GM12801 (cell line): ENCODE measurements at regions not wholly inside any gene's neighbourhood (a gene's known extent, or its start where the extent isn't known, plus 50 kb on each side); places are given as distances from the start of the nearest gene placed in this dataset.

Experiments used
- TF ChIP-seq, protein P1 (sequence below): IDR thresholded peaks from one replicate; pipeline ENCODE4 v1.5.1; 2011; ENCODE audit warnings: control low read depth; ENCODE audit not compliant: insufficient read length; ENCODE audit errors: extremely low read depth

DNA sequence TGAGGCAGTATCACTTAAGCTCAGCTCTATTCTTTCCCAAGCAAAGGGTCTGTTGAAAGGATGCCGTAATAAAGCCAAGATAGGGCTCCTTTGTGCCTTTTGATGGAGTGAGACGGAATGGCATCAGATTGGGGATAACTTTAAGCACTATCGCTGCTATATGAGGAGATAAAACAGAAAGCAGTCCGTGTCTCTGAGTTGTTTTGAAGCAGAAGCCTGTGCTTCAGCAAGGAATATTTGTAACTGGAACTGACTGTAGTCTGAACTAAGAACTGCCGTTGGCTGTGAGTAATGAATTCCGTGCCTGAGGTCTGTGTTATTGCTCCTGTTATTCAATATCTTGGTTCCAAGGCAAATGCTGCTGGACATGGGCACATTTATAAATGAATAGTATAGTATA, 297.4 kb downstream of the ANKRD50 start:
- TF ChIP-seq, protein P1, sequence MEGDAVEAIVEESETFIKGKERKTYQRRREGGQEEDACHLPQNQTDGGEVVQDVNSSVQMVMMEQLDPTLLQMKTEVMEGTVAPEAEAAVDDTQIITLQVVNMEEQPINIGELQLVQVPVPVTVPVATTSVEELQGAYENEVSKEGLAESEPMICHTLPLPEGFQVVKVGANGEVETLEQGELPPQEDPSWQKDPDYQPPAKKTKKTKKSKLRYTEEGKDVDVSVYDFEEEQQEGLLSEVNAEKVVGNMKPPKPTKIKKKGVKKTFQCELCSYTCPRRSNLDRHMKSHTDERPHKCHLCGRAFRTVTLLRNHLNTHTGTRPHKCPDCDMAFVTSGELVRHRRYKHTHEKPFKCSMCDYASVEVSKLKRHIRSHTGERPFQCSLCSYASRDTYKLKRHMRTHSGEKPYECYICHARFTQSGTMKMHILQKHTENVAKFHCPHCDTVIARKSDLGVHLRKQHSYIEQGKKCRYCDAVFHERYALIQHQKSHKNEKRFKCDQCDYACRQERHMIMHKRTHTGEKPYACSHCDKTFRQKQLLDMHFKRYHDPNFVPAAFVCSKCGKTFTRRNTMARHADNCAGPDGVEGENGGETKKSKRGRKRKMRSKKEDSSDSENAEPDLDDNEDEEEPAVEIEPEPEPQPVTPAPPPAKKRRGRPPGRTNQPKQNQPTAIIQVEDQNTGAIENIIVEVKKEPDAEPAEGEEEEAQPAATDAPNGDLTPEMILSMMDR, result no peak

GRCh38 chr4:124417371-124417770, 295.2 kb downstream of the ANKRD50 start:
- TF ChIP-seq, protein P1, result no peak

GRCh38 chr4:124420166-124420695, 292.3 kb downstream of the ANKRD50 start:
- TF ChIP-seq, protein P1, result no peak

- TF ChIP-seq, protein P1, result no peak
Measured at GRCh38 chr4:124423160-124423559, 289.4 kb downstream of the ANKRD50 start.

DNA sequence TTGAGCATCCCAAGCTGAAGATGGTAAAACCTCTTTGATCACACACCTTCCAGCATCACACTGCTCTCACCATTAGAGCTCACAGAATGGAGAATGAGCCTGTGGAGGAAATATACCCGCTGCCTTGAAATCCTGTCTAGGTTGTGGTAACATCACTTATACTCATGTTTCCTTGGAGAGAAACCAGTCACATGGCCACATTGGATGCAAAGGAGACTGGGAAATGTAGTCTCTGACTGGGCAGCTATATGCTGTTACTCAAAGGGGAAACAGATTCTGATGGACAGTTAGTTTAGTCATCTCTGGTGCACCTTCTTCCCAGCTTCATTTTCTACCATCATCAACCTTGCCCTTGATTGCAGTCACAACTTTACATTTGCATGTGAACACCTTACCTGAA, 286.3 kb downstream of the ANKRD50 start:
- TF ChIP-seq, protein P1, result no peak

GRCh38 chr4:124427095-124427767, 285.3 kb downstream of the ANKRD50 start:
- TF ChIP-seq, protein P1, result no peak

DNA sequence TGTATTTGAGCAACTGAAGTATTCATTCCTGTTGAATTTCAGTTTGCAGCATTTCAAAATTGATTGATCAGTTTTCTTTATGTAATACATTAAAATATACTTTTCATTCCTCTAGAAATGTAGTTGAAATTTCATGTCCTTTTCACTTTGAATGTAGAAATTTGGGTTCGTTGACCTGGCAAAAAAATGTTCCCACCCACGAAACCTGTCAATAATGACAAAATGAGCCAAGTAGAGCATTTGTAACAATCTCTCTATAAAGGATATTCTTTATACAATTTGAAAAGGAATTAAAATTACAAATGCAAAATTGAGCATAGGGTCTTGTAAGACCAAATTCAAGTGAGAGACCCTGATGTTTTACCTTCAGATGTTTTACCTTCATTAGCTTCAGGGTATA, 283.9 kb downstream of the ANKRD50 start:
- TF ChIP-seq, protein P1, result no peak
